ENCODE measurements at regions not wholly inside any gene's neighbourhood (a gene's known extent, or its start where the extent isn't known, plus 50 kb on each side); places are given as distances from the start of the nearest gene placed in this dataset.

DNA sequence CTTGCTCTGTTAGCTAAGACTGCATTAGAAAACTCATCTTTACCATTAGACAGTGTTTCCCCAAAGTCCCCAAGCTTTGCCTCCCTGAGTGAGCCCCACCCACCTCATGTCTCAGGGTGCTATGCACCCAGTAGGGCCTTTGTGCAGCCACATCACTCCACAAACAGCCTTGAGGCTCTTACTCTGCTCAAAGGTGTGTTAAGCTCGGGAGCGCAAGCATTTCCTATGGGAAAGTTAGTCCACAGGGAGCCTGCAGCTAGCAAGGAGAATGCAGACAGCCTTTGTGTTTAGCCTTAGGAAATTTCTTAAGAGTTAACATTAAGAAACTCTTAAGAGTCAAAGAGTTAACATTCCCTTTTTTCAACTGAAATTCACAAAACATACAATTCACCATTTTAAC lies 278.8 kb downstream of the AJAP1 start:
- TF ChIP-seq, protein P1, sequence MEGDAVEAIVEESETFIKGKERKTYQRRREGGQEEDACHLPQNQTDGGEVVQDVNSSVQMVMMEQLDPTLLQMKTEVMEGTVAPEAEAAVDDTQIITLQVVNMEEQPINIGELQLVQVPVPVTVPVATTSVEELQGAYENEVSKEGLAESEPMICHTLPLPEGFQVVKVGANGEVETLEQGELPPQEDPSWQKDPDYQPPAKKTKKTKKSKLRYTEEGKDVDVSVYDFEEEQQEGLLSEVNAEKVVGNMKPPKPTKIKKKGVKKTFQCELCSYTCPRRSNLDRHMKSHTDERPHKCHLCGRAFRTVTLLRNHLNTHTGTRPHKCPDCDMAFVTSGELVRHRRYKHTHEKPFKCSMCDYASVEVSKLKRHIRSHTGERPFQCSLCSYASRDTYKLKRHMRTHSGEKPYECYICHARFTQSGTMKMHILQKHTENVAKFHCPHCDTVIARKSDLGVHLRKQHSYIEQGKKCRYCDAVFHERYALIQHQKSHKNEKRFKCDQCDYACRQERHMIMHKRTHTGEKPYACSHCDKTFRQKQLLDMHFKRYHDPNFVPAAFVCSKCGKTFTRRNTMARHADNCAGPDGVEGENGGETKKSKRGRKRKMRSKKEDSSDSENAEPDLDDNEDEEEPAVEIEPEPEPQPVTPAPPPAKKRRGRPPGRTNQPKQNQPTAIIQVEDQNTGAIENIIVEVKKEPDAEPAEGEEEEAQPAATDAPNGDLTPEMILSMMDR (IDR thresholded peaks at IDR 0.05), result no peak
- TF ChIP-seq EZH2 (IDR thresholded peaks at IDR 0.05; ENCODE audit: borderline replicate concordance, insufficient read depth, low read depth, low read length, poor library complexity, severe bottlenecking), result no peak
